SK-N-SH (cell line): ENCODE measurements at regions not wholly inside any gene's neighbourhood (a gene's known extent, or its start where the extent isn't known, plus 50 kb on each side); places are given as distances from the start of the nearest gene placed in this dataset.
A peak's percentile ranks its signal among the peaks of the same experiment; 100 is the strongest.

ENCODE experiments used
- CTCF ChIA-PET: fragments of 300-600, 350-600 bp; formaldehyde crosslinking; extraction: SDS; loops from one replicate; lab custom pipeline; 2021; lab: Yijun Ruan, JAX
- POLR2A ChIA-PET: fragments of 350-600 bp; sonication (Branson Sonifier 250); formaldehyde crosslinking; extraction: SDS; loops from one replicate; lab custom pipeline; 2020; ENCODE audit warnings: antibody characterized with exemption, inconsistent platforms; lab: Yijun Ruan, JAX
- DNase-seq: peaks from one replicate; pipeline ENCODE4 v3.0.0; 2012
- H2AFZ ChIP-seq: fragments of 200-600 bp; sonication (generic); 2 replicates; pipeline ENCODE4 v1.8.1; 2016; ENCODE audit warnings: antibody characterized with exemption, mild to moderate bottlenecking, low read depth
- H3F3A ChIP-seq: fragments of 200-600 bp; sonication (generic); replicated peaks from 2 replicates; pipeline ENCODE3; 2016; ENCODE audit warnings: antibody characterized with exemption, mild to moderate bottlenecking; ENCODE audit not compliant: insufficient read depth
- H3K27ac ChIP-seq, 2 experiments: fragments of 200-500 bp in 1 of 2; fragments of 200-600 bp in 1 of 2; sonication (Bioruptor generic) in 1 of 2; sonication (generic), shearing (Covaris generic) in 1 of 2; 2 replicates each; pipeline versions ENCODE4 v1.5.1 to v1.6.1; 2014 to 2016; ENCODE audit warnings: low read depth in 2 of 2, inconsistent platforms in 1 of 2, low read length in 1 of 2, mild to moderate bottlenecking in 1 of 2, mixed read lengths in 1 of 2
- H3K27me3 ChIP-seq: fragments of 200-600 bp; sonication (generic), shearing (Covaris generic); 2 replicates; pipeline ENCODE4 v1.6.1; 2016; ENCODE audit warnings: mixed run types; ENCODE audit not compliant: insufficient read depth
- H3K36me3 ChIP-seq, 2 experiments: fragments of 200-500 bp in 1 of 2; fragments of 200-600 bp in 1 of 2; sonication (Bioruptor generic) in 1 of 2; sonication (generic) in 1 of 2; replicated peaks in 1 of 2; 2 replicates each; pipeline versions ENCODE3 to v1.5.1; 2014 to 2016; ENCODE audit warnings: low read length in 1 of 2, mild to moderate bottlenecking in 1 of 2; ENCODE audit not compliant: insufficient read depth in 2 of 2, control insufficient read depth in 1 of 2
- H3K4me1 ChIP-seq, 2 experiments: fragments of 200-500 bp in 1 of 2; fragments of 200-600 bp in 1 of 2; sonication (Bioruptor generic) in 1 of 2; sonication (generic), shearing (Covaris generic) in 1 of 2; 2 replicates each; pipeline versions ENCODE4 v1.5.1 to v1.6.1; 2014 to 2016; ENCODE audit warnings: low read depth in 1 of 2, low read length in 1 of 2, mixed run types in 1 of 2; ENCODE audit not compliant: insufficient read depth in 2 of 2, control insufficient read depth in 1 of 2
- H3K4me2 ChIP-seq: fragments of 200-600 bp; sonication (generic), shearing (Covaris generic); 2 replicates; pipeline ENCODE4 v1.6.1; 2017; ENCODE audit warnings: mixed run types
- H3K4me3 ChIP-seq, 2 experiments: fragments of 200-500 bp in 1 of 2; fragments of 200-600 bp in 1 of 2; sonication (Bioruptor generic) in 1 of 2; sonication (generic), shearing (Covaris generic) in 1 of 2; 2 replicates each; pipeline versions ENCODE4 v1.5.1 to v1.8.1; 2014 to 2016; ENCODE audit warnings: low read depth in 2 of 2, inconsistent platforms in 1 of 2, low read length in 1 of 2, mild to moderate bottlenecking in 1 of 2, mixed read lengths in 1 of 2, moderate library complexity in 1 of 2
- H3K79me2 ChIP-seq: fragments of 200-600 bp; sonication (generic); 2 replicates; pipeline ENCODE4 v1.8.1; 2017; ENCODE audit warnings: mild to moderate bottlenecking; ENCODE audit not compliant: insufficient read depth
- H3K9ac ChIP-seq: fragments of 200-600 bp; sonication (generic); 2 replicates; pipeline ENCODE4 v1.6.1; 2017; ENCODE audit warnings: mixed run types
- H3K9me2 ChIP-seq: fragments of 200-600 bp; sonication (generic); 2 replicates; pipeline ENCODE4 v1.6.1; 2017; ENCODE audit warnings: mixed run types
- H3K9me3 ChIP-seq: fragments of 200-600 bp; sonication (generic); 2 replicates; pipeline ENCODE4 v1.6.1; 2017; ENCODE audit warnings: mixed run types, mild to moderate bottlenecking, moderate library complexity
- H4K20me1 ChIP-seq: fragments of 200-600 bp; sonication (generic); 2 replicates; pipeline ENCODE4 v1.6.1; 2017; ENCODE audit warnings: mild to moderate bottlenecking, mixed run types; ENCODE audit not compliant: insufficient read depth
- CHD2 ChIP-seq: fragments of 150-350 bp; IDR thresholded peaks from 2 replicates; pipeline ENCODE4 v1.6.1; 2018; ENCODE audit warnings: low read length; ENCODE audit not compliant: partially characterized antibody
- EP300 ChIP-seq, 2 experiments: IDR thresholded peaks; 2 replicates each; pipeline versions ENCODE4 v1.4.0 to v1.6.1; 2012; ENCODE audit warnings: borderline replicate concordance in 1 of 2, low read depth in 1 of 2, low read length in 1 of 2
- EZH2phosphoT487 ChIP-seq: fragments of 200-600 bp; sonication (generic); IDR thresholded peaks from 2 replicates; pipeline ENCODE4 v1.6.1; 2017; ENCODE audit warnings: low read depth, mixed run types, mild to moderate bottlenecking, antibody characterized with exemption, moderate library complexity, borderline replicate concordance
- FOSL2 ChIP-seq: IDR thresholded peaks from 2 replicates; pipeline ENCODE4 v1.4.0; 2012; ENCODE audit warnings: low read depth, mild to moderate bottlenecking, moderate library complexity, borderline replicate concordance
- FOXJ3 ChIP-seq: sonication (generic); formaldehyde crosslinking; IDR thresholded peaks from 2 replicates; pipeline ENCODE4 v1.5.1; 2020; ENCODE audit warnings: mild to moderate bottlenecking, missing genetic modification reagents
- FOXM1 ChIP-seq: IDR thresholded peaks from 2 replicates; pipeline ENCODE4 v1.4.0; 2012; ENCODE audit warnings: low read depth, mild to moderate bottlenecking
- GATA2 ChIP-seq: sonication (generic); formaldehyde crosslinking; IDR thresholded peaks from 2 replicates; pipeline ENCODE4 v1.5.0; 2020; ENCODE audit warnings: mild to moderate bottlenecking, missing genetic modification reagents
- JUND ChIP-seq: IDR thresholded peaks from 2 replicates; pipeline ENCODE4 v1.4.0; 2012
- MAX ChIP-seq: IDR thresholded peaks from 2 replicates; pipeline ENCODE4 v1.4.0; 2012; ENCODE audit warnings: low read depth
- MEF2A ChIP-seq: IDR thresholded peaks from 2 replicates; pipeline ENCODE4 v1.4.0; 2012; ENCODE audit warnings: low read depth, borderline replicate concordance
- RAD21 ChIP-seq: IDR thresholded peaks from 2 replicates; pipeline ENCODE4 v1.6.1; 2012; ENCODE audit warnings: mild to moderate bottlenecking, low read length
- RCOR1 ChIP-seq: fragments of 150-350 bp; IDR thresholded peaks from 2 replicates; pipeline ENCODE4 v1.6.1; 2017; ENCODE audit warnings: antibody characterized with exemption, low read length
- SMC3 ChIP-seq: IDR thresholded peaks from 2 replicates; pipeline ENCODE4 v1.6.1; 2012; ENCODE audit warnings: low read depth, low read length, improper control_type of control experiment
- USF1 ChIP-seq: IDR thresholded peaks from 2 replicates; pipeline ENCODE4 v1.4.0; 2012; ENCODE audit warnings: low read depth, borderline replicate concordance
- USF2 ChIP-seq: fragments of 150-350 bp; IDR thresholded peaks from 2 replicates; pipeline ENCODE4 v1.6.1; 2017; ENCODE audit warnings: antibody characterized with exemption, low read length, low read depth, borderline replicate concordance
- WGBS: methylation state at CpG from one replicate; pipeline ENCODE4 v1.1.6; 2017; ENCODE audit warnings: low lambda C conversion rate; 5-methylcytosine and 5-hydroxymethylcytosine counted together

GRCh38 chr4:112940336-112940735, 109.1 kb upstream of the ANK2 start:
- Histone ChIP-seq H3F3A (no peaks in the 10 kb centered on the region), H4K20me1 (no peaks in the 10 kb centered on the region), H3K27me3 (no peaks in the 10 kb centered on the region), H3K4me3 (no peak overlapping the region; a peak in 1 of 4 replicates), H3K4me1 (peaks cover 0 to 24% of the 10 kb centered on the region in 2 experiments; a peak in 2 of 4 replicates), H2AFZ (peak overlapping the region; percentile 31; the same call in 1 of the 2 replicates), H3K9me2 (no peaks in the 10 kb centered on the region), H3K36me3 (no peaks in the 10 kb centered on the region), H3K27ac (peak overlapping the region in 1 of 2 experiments; percentile 96; a peak in 2 of 4 replicates), H3K9ac (no peak overlapping the region), H3K79me2 (no peaks in the 10 kb centered on the region), H3K9me3 (no peaks in the 10 kb centered on the region), H3K4me2 (no peak overlapping the region; the same call in 1 of the 2 replicates)
- DNase-seq = peak; percentile 17
- TF ChIP-seq FOXJ3 (CRISPR knock-in tag) (0 out of 2 replicates have a peak, but pooled peaks have one; percentile 20), EP300 (IDR thresholded peaks at IDR 0.05; ENCODE audit: borderline replicate concordance in 1 of 2, low read depth in 1 of 2, low read length in 1 of 2) (peak in 1 of 2 experiments; percentile 80; a peak in 2 of 4 replicates), FOSL2 (no peak), USF1 (no peak), RCOR1 (peak; percentile 73; the same call in 1 of the 2 replicates), GATA2 (peak; percentile 30; the same call in 1 of the 2 replicates)
- ChIA-PET POLR2A (no interaction called here), CTCF (interaction anchor here (0.8 to 9.2 kb wide), 9 partner anchors 8 to 176 kb away, joined by 3 to 79 read pairs (median 27); no protein-coding TSS in a partner anchor)

- H3K36me3 ChIP-seq = no peaks in the 10 kb centered on the region
- H2AFZ ChIP-seq = no peak overlapping the region
- CTCF ChIA-PET = interaction anchor here (1.0 to 9.2 kb wide), 11 partner anchors 10 to 615 kb away, joined by 3 to 79 read pairs (median 10); no protein-coding TSS in a partner anchor
- peaks cover 0 to 35% of the 10 kb centered on the region in 2 experiments; a peak in 2 of 4 replicates for H3K4me1 ChIP-seq
- H3K27me3 ChIP-seq = no peaks in the 10 kb centered on the region
- no peak overlapping the region for H3K9ac ChIP-seq
- no peak for TF ChIP-seq CHD2
- no peak for TF ChIP-seq USF2
- TF ChIP-seq RAD21 = peak; percentile 58
- no peak for TF ChIP-seq EZH2phosphoT487
- no peak for TF ChIP-seq GATA2
- TF ChIP-seq EP300 (IDR thresholded peaks at IDR 0.05; ENCODE audit: borderline replicate concordance in 1 of 2, low read depth in 1 of 2, low read length in 1 of 2) = no peak
- peak; percentile 35; the same call in 1 of the 2 replicates for TF ChIP-seq SMC3
- TF ChIP-seq MEF2A = no peak
- TF ChIP-seq JUND = no peak
- TF ChIP-seq FOXM1 = no peak
- TF ChIP-seq MAX = no peak
- no peaks in the 10 kb centered on the region for H3K79me2 ChIP-seq
- POLR2A ChIA-PET = no interaction called here
- no peaks in the 10 kb centered on the region for H3F3A ChIP-seq
- 88% methylated on average over 2 of the region's 2 CpGs for WGBS
- no peaks in the 10 kb centered on the region for H3K9me3 ChIP-seq
- H4K20me1 ChIP-seq = no peaks in the 10 kb centered on the region
- H3K4me2 ChIP-seq = no peak overlapping the region
- no peaks in the 10 kb centered on the region for H3K9me2 ChIP-seq
- no peak overlapping the region for H3K4me3 ChIP-seq
- no peak for DNase-seq
- peak overlapping the region in 1 of 2 experiments; percentile 97; a peak in 2 of 4 replicates for H3K27ac ChIP-seq
Observed at GRCh38 chr4:112942077-112942476, 107.4 kb upstream of the ANK2 start.
